LNCAP (cell line): ENCODE measurements at regions not wholly inside any gene's neighbourhood (a gene's known extent, or its start where the extent isn't known, plus 50 kb on each side); places are given as distances from the start of the nearest gene placed in this dataset.

ENCODE experiments used
- TF ChIP-seq, protein P1 (sequence below): fragments of 450-650 bp; IDR thresholded peaks from 2 replicates; pipeline ENCODE4 v1.5.1; 2017; ENCODE audit warnings: mild to moderate bottlenecking

DNA sequence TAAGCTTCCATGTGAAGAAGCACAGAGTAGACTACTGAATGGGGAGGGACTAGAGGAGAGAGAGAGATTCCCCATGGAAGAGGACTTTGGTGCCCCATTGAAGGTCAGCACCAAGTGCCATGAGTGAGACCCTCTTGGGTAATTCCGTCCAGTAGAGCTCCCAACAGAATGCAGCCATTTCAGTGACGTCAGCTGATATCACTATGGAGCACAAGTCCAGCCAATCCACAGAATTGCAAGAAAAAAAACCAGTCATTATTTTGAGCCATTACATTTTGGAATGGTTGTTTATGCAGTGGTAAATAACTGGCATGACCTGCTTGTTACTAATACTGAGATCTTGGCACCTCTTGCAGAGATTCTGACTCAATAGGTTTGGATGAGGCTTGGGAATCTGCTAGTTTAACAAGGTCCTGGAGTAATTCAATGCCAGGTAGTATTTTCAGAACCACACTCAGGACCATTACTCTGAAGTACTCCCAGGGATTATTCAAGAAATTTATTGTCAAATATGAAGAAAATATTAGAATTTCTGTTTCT, 52.6 kb upstream of the SP8 start:
- TF ChIP-seq, protein P1, sequence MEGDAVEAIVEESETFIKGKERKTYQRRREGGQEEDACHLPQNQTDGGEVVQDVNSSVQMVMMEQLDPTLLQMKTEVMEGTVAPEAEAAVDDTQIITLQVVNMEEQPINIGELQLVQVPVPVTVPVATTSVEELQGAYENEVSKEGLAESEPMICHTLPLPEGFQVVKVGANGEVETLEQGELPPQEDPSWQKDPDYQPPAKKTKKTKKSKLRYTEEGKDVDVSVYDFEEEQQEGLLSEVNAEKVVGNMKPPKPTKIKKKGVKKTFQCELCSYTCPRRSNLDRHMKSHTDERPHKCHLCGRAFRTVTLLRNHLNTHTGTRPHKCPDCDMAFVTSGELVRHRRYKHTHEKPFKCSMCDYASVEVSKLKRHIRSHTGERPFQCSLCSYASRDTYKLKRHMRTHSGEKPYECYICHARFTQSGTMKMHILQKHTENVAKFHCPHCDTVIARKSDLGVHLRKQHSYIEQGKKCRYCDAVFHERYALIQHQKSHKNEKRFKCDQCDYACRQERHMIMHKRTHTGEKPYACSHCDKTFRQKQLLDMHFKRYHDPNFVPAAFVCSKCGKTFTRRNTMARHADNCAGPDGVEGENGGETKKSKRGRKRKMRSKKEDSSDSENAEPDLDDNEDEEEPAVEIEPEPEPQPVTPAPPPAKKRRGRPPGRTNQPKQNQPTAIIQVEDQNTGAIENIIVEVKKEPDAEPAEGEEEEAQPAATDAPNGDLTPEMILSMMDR = no peak

DNA sequence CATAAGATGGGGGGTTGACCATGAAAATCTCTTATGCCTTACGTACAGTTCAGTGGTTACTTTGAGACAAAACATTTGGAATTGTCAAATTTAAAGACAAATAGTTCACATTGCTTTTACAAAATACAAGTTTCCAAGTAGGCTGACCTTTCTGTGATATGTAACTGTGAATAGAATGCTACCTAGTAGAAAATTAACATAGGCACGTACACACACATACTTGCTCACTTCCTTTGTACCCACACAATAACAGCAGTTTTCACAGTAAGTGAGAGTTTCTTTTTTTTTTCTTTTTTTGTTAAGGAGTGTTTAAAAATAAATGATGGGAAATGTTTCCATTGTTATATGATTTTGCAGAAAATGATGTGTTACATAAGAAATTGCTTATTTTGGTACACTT, 53.3 kb upstream of the SP8 start:
- TF ChIP-seq, protein P1 = no peak

DNA sequence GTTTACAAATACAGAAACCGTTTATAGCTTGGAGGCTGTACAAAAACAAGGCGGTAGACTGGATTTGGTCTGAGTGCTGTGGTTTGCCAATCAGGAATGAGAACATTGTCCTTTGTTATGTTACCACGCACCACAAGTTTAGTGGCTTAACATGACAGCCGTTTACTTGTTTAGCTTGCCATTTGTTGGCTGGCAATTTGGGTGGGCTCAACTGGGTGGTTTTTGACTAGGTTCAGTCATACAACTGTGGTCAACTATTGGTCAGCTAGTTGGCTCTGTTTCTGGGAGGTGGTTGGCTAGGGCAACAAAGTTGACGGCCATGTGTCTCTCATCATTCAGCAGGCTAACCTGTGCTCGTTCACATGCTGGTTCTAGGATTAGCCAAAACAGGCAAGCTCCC, 60.1 kb upstream of the SP8 start:
- TF ChIP-seq, protein P1 = no peak

DNA sequence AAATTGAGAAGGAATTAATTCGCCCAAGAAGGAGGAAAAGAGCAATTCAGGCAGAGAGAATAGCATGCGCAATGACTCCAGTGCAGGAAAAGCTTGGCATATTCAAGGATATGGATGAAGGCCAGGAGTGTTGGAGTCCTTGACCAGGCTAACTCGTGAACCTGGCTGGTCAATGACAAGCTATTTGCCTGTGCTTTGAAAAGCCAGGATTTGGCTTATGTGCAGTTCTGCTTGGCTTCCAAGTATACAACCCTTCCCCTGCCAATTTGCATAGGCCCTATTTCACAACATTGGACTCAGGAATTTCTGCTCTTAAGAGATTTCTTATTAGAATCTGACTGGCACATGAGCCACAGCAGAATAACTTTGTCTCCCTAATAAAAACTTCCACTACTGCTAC, 72.3 kb upstream of the SP8 start:
- TF ChIP-seq, protein P1 = no peak

DNA sequence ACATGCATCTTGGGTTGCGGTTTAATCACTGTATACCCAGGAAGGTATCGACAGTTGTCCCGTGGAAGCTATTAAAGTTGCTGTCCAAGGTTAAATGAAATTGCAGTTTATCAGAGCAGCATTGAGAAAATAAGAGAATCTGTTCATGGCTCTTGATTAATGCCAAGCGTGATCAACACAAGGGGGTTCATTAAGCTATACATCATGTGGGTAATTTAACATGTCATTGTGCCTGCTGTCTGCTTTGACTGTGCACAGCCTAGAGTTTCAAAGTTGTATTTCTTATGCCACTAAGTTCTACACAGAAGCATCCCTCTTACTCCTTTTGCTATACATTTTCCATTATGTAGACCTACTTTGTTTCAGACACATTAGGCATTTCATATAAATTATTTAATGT, 74.8 kb upstream of the SP8 start:
- TF ChIP-seq, protein P1 = no peak

DNA sequence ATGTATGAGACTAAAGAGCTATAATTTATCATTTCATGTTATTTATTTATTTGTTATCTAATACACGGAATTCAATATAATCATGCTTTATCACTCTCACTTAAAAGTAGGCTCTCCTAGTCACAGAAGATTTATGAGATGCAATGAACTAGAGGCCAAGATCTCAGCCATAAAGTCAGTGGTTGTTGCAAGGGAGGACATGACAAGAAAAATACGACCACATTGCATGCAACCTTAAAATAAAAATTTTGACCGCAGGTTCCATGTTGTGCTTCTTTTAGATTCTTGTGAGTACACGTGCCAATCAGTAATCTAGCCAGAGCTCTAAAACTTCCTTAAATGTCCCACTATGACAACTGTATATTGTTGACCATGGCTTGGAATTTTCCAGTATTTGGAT, 75.9 kb upstream of the SP8 start:
- TF ChIP-seq, protein P1 = no peak

DNA sequence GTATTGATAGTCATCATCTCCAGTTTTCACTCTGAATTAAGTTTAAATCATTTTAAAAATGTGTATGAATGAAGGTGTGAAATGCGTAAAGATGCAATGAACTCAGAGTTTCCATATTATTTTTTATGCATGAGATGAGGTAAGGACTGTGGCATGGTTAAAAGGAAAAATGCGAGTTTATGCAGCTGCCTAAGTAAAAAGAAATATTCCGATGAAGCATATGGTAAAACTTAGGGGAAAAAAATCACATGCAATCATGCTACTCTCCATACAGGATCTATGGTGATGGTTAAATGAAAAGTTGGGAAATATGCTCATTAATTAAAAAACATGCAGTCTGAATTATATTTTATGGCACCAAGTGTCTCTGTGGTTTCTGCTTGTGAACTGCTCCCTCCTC, 77.5 kb upstream of the SP8 start:
- TF ChIP-seq, protein P1 = no peak

DNA sequence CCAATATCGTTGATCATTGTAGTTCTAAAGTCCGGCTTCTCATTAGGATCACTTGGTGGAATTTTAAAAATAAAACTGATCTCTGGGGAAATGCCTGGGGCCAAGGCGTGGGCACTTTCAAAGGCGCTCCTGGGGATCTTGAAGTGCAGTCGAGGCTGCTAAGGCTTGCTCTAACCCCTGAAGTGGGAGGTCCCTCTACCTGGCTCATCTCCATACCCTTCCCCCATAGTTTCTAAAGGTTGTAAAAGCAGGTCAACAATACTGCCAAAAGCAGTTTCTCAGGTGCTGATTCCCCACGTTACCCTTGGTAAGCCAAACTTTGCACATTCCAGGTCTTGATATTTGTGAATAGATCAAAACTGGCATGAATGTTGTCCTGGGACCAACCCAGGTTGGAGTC, 79.0 kb upstream of the SP8 start:
- TF ChIP-seq, protein P1 = no peak
